Epidermal melanocyte (primary cell): ENCODE measurements at regions not wholly inside any gene's neighbourhood (a gene's known extent, or its start where the extent isn't known, plus 50 kb on each side); places are given as distances from the start of the nearest gene placed in this dataset.

Source experiments
- DNase-seq: peaks from one replicate; pipeline ENCODE4 v3.0.0; 2011; ENCODE audit warnings: low spot score; ENCODE audit not compliant: insufficient read length

DNA sequence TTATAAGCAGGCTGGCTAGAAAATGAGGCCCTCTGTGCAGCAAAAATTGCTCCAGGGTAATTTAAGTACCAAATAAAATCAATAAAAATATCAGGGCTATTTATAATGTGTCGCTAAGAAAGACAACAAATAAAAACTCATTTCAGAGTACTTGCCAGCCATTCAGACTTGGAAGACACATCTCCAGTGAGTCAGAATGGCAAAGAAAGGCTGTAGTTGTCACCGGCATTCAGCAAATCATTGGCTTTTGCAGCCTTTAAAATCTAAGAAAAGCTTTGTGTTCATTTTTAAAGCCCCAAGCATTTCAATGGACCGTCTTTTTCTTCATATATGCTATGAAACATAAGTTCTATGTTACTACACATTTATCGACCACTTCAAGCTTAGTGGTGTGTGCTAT, 141.1 kb upstream of the HNMT start:
- no peak for DNase-seq

DNA sequence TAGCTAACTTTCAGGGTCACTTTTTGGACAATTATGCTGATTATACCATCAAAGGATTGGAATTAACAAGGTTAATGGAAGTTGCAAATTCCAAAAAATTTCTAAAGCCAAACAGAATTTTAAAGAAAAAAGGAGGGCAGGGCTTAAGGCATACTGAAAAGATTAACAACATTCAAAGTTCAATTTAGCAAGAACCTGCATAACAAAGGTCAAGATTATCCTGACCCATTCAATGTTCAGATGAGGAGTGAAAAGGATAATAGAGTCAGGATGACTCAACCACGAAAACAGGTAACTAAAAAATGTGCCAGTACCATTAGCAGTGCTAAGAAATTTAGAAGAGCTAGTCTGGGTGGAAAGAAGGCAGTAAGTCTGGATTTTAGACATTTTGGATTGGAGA, 139.8 kb upstream of the HNMT start:
- DNase-seq = no peak

GRCh38 chr2:137826373-137827372, 137.6 kb upstream of the HNMT start:
- no peak for DNase-seq

GRCh38 chr2:137828624-137829023, 135.6 kb upstream of the HNMT start:
- DNase-seq = no peak

DNA sequence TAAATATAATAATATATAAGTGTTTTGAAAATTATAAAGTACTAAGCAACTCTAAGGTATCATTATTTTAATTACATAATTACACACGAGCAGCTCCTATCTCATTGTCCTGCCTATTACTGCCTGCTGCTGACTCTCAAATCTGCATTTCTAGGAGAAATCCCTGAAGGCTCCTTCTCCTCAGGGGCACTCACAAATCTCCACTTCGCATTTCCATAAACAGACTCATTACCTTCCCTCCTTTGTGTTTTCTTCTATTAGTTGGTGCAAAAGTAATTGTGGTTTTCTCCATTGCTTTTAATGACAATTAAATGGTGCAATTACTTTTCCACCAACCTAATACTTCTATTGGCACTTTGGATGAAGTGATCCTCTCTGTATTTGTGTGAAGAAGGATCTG, 135.0 kb upstream of the HNMT start:
- DNase-seq = no peak

DNA sequence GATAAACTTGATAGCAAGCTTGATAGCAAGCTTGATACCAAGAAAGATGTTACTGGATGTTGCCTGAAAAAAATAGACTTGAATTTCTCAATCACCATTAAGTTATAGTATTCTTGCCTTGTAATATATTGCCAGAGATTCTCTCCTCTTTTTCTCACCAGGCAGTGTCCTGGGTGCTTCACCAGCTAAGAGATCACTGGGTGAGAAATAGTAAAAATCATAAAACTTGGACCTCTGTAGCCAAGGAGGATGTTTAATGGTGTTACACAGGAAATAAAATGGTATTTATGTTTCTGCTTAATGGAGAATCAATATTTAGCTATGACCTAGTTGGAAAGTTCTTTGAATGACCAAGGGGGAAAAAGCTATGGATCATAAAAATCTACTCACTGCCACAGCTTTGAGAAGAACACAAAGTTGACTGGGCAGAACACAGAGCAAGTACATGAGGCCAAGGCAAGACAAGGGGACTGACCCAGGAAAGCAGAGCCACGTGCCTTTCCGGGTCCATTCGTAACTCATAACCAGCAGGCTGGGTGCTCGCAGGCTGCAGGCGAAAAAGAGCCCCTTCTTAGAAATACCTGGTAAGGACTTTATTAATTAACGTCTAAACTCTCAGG, 129.4 kb upstream of the HNMT start:
- DNase-seq = no peak

GRCh38 chr2:137836671-137837070, 127.6 kb upstream of the HNMT start:
- DNase-seq = no peak

DNA sequence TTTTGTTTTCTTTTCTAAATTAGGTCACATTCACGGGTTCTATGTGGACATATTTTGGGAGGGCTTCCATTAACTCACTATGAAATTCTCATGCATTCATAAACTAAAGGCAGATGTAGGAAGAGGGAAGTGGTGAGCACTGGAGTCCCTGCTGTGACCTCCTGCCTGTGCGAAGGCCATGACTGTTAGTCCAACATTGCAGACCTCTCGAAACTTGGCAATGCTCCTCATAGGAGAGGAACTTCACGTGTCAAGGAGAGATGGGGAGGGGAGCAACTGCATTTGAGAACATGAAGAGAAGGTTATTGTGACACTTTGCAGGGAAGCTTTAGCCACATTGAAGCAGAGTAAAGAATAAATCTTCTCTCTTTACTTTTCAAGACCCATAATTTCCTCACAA, 126.4 kb upstream of the HNMT start:
- DNase-seq = no peak

GRCh38 chr2:137838255-137839092, 125.8 kb upstream of the HNMT start:
- peak; percentile 60 for DNase-seq

GRCh38 chr2:137842430-137842829, 121.8 kb upstream of the HNMT start:
- DNase-seq = no peak

- no peak for DNase-seq
Measured at GRCh38 chr2:137842952-137843351, 121.3 kb upstream of the HNMT start.

GRCh38 chr2:137845422-137845821, 118.9 kb upstream of the HNMT start:
- DNase-seq = no peak

GRCh38 chr2:137846993-137847392, 117.3 kb upstream of the HNMT start:
- no peak for DNase-seq

DNA sequence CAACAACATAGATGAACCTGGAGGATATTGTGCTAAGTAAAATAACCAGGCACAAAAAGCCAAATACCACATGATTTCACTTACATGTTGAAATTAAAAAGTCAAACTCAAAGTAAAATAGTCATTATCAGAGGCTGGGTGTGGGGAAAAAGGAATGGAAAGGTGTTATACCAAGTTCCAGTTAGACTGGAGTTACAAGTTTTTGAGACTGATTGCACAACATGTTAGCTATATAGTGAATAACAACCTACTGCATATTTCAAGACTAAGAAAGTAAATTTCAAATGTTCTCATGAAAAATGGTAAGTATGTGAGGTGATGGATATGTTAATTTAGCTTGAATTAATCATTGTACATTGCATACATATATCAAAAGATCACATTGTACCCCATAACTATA, 116.8 kb upstream of the HNMT start:
- DNase-seq = no peak

GRCh38 chr2:137857881-137858280, 106.4 kb upstream of the HNMT start:
- no peak for DNase-seq

GRCh38 chr2:137862651-137863050, 101.6 kb upstream of the HNMT start:
- no peak for DNase-seq

- peak; percentile 23 for DNase-seq
Measured at GRCh38 chr2:137865954-137866540, 98.2 kb upstream of the HNMT start.

DNA sequence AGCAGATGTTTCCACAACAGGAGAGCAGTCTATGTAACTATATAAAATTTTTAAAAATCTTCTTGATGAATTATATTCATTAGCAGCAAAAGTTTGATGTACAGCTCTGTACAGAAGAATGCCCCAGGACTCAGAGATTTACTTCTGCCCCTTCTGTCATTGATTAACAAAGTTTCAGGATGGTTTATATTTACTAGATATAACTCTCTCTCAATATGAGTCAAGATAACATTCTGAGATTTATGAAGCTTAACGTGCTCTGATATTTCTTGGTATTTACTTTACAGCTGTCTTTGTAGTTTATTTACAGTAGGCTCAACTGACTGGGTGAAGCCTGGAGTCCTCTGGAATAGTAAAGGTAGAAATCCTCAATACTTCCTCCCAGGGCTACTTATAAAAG, 93.6 kb upstream of the HNMT start:
- no peak for DNase-seq

DNA sequence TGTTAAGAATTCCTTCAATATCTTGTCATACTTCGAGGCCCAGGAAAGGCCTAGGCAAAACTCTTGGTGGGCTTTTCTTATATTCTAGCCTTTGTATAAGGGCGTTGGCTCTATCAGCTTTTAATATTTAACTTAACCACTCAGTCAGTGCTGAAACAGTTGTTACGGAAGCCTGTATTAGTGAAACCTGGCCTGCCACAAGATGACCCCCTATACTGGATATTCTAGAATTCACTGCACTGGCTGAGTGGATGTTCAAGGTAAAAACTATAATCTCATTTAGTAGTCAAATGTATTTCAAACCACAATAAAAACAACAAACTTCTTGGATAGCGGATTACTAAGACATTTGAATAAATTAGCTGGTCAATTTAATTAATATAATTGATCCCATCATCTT, 91.7 kb upstream of the HNMT start:
- no peak for DNase-seq

DNA sequence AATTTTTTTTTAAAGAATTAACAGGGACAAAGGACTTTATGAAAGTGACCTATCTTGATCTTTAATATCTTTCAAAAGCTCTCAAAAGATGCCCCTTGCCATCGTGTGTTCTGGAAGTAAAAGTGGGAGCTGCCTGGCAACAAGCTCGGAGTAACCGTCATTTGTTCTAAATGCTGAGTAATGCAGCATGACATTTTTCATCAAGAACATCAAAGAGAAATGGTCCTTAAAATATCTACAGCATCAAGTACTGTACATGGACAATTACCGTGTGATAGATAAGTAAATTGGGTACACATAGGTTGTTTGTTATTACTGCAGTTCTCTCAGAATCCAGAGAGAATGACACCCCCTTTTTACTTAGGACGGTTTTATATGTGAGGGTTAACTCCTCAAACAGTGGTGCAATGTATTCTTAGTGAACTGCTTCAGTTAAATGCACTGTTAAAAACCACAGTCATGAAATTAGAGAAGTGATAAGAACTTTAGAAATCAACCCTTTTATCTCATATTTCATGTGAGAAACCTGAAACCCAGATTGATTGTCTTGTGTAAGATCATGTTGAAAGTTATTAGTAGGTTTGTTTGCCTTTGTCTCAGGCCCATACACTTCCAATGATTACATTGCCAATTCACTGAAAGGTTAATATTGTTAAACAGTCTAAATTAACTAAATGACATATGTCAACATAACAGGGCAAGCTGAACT, 90.6 kb upstream of the HNMT start:
- DNase-seq = no peak

DNA sequence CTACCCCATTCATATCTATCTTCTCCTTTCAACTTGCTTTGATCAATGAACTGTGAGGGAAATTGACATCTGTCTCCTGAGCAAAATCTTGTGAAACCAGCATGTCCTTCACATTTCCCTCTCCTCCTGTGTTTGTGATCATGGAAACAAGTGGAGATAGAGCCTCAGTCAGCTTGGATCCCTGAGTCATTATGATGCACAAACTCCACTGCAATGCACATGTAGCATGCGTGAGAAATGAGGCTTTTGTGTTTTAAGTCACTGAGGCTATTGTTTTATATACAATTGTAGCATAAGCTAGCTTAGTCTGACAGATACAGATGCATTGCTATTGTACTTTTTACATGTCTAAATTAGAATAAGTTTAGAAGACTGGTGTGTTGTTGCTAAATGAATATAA, 85.2 kb upstream of the HNMT start:
- DNase-seq = no peak
